NCI-H1930 (cell line): ENCODE measurements at regions not wholly inside any gene's neighbourhood (a gene's known extent, or its start where the extent isn't known, plus 50 kb on each side); places are given as distances from the start of the nearest gene placed in this dataset.

Experiments used
- DNase-seq, 2 experiments: peaks; one replicate each; lab custom pipeline; 2025; lab: John Stamatoyannopoulos, UW

DNA sequence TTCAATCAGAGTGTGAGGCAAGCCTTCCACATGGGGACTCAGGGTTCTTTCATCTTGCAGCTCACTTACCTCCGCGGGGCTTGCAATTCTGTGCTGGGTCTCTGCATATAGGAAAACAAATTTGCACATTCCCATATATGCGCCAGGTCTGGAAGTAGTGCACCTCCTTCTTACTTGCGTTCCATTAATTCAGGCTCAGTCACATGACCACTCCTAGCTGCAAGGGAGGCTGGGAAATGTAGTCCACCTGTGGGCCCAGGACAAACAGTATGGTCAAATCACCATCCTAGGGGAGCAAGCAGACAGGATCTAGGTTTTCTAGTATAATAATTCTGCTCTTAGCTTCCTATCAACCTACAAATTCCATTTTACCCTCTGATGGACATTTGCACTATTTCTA lies 160.4 kb downstream of the AACS start:
- DNase-seq, result no peak

DNA sequence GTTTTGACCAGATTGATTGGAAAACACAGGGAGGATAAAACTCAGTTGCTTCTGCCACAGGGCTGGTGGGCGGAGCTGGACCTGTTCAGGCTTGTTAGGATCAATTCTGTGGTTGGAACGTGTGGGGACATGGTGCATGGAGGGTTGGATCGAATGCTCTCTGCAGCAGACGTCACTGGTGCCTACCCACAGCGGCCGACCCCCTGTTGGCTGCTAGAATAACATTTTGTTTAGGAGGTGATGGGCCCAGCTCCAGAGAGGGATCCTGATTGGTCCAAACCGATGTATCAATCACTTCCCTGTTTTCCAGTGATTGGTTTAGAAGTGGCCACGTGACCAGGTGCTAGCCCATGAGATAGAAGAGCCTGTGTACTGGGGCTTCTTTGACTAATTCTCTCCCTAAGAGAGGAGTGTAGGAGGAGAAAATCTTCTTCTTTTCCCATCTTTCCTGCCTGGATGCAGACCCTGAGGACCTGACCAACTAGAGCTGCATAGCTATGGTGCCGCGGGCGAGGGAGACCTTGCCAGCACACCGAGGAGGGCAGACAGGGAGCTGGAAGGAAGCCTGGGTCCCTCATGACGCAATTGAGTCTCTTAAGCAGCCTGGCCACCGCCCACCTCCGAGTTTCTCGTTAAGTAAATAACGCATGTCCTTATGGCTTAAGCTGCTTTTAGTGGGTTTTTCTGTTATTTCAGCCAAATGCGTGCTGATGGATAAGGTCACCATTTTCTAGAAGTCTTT lies 163.5 kb downstream of the AACS start:
- no peak for DNase-seq

DNA sequence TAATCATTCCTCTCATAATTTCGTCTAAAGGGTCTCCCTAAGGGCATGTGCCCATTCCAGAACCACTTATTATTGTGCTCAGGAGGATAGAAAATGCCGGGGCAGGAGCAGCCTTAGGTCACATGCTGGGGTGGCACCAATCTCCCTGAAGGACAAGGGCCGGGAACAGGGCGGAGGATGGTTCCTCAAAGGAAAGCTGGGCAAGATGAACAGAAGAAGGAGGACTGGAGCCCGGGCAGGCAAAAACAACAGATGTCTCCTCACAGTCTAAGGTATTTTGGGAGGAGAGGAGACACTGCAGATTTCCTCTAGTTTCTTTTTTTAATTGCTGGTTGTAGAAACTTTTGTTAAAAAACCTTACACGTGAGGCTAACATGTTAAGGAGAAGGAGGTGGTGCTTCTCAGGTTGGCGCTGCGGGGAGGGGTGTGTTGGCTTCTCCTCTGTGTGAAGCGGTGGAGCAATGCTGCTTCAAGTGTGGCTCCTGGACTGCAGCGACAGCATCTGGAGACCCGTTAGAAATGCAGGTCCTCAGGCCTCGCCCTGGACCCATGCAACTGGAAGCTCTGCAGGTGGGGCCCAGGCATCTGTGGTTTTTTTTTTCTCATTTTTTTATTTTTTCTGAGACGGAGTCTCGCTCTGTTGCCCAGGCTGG lies 164.8 kb downstream of the AACS start:
- no peak for DNase-seq

DNA sequence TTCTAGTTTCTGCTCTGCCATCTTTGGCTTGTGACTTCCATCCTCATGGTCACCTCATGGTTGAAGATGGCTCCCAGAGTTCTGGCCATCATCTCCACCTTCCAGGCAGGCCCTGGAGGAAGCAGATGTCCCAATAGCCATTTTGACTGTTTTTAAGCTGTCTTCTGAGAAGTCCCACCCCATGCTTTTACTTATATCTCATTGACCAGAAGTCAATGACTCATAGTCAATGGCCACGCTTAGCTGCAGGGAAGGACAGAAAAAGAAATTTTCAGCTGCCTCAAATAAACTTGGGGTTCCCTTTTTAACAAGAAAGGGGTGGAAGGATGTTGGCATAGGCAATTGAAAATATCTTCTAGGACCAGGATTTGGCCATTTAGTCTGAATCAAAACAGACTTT lies 168.1 kb downstream of the AACS start:
- no peak for DNase-seq

DNA sequence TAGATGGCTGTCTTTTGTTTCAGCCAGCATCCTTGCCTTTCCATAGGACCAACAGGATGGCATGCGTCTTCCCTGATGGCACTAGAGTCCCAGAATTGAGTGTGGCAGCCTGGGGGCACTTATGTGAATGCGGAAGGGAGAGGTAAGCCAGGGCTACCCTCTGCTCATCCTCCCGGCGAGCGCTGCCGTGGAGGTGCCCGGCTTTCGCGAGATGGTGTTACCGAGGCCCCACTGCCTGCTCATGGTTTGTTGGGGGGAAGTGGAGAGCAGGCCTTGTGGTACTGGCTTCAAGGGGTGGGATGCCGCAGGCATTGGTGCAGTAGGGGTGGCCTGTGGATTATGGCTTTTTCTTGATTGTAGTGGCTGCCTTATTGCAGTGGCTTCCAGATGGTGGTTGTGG lies 174.3 kb downstream of the AACS start:
- no peak for DNase-seq

DNA sequence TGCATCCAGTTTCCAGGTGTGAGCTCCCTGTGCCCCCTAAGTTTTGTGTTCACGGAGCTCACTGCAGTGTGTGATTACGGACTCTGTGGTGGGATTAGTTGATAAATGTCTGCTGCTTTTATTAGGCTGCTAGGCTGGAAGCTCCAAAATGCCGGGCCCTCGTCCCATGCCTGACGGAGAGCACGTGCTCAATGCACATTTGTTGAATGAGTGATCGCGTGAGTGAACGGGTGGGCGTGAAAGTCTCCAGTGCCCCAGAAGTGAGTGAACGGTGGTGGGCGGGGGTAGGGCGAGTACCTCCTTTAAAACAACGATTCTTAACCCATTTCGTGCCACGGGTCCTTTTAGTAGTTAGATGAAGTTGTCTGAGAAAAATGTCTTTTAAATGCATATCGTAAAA lies 175.5 kb downstream of the AACS start:
- DNase-seq, result no peak

DNA sequence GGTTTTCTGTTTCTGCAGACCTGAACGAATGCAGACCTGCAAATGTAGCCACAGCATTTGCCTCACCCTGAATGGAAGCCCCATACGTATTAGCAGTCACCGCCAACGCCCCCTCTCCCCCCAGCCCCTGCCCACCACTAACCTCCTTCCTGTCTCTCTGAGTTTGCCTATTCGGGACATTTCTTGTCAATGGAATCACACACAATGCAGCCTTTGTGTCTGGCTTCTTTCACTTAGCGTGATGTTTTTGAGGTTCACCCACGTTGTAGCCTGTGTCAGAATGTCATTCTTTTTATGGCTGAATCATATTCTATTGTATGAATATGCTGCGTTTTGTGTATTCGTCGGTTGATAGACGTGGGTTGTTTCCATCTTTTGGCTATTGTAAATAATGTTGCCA lies 178.6 kb downstream of the AACS start:
- DNase-seq, result no peak

DNA sequence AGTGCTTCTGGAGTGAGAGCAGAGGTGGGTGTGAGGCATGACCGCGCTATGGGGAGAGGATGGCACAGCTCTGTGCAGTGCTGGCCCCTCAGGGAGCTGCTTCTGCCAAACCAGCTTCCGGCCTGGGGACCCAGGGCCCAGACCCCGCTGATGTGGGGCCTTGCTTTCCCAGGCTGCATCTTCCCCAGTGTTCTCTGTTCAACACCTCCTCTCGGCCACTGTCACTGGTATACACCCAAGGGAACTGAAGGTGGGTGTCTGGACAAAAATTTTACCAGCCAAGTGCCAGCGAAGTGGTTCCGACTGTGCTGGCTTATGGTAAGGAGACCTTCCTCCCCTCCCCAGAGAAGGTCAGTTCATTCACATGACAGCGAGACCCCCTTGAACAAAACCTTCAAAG lies 179.1 kb downstream of the AACS start:
- no peak for DNase-seq

DNA sequence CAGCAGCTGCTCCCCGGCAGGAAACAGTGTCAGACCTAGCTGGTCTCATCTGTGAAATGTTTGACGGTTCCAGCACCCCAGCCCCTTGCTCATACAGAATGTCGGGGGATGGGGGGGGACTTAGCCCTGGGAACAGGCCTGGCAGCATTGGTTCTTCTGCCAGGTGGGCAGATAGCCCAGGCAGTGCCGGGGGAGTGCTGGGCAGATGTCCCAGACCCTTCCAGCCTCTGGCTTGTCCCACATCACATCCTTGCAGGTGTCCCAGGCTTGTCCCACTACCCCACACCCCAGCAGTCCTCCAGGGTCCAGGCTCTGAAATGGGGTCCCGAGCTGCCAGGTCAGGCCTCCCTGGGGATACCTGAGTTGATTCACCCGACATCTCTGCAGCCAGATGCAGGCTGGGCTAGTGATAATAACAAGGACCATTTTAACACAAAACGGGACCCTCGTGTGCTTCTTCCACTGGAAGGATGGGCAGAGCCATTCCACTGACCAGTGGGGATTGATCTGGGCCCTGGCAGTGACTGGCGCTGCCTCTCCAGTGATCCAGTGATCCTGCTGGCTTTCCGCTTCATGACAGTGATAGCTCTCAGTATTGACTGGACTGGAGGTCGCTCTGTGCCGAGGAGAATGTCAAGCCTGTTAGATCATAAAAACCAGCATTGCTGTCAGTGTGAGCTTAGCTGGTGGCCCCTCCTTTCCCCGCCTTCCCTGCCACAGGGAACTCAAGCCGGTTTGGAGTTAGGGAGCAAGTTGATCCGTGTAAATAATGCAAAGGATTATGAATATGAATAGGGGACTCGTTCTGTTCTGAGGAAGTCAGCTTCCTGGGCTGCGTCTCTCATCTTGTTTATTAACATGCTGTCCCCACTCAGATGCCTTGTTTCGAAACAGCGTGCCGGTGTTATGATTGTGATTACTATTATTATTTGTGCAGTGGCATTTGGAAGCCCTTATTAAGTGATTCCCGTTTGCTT lies 180.6 kb downstream of the AACS start:
- no peak for DNase-seq

DNA sequence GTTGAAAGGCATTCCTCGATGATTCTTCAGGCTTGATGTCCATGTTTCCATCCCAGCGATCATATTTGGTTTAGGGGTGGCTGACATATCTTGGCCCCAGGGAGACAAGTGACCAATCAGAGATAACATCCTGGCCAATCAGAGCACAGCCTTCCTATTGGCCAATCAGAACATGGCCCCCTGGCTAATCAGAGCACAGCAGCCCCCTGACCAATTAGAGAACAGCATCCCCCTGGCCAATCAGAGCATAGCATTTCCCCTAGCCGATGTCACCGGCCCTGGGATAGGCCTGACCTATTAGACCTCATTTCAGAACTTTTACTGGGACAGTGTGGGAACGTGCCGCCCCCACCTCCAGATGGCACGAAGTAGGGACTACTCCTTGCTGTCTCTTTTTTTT lies 182.2 kb downstream of the AACS start:
- no peak for DNase-seq

DNA sequence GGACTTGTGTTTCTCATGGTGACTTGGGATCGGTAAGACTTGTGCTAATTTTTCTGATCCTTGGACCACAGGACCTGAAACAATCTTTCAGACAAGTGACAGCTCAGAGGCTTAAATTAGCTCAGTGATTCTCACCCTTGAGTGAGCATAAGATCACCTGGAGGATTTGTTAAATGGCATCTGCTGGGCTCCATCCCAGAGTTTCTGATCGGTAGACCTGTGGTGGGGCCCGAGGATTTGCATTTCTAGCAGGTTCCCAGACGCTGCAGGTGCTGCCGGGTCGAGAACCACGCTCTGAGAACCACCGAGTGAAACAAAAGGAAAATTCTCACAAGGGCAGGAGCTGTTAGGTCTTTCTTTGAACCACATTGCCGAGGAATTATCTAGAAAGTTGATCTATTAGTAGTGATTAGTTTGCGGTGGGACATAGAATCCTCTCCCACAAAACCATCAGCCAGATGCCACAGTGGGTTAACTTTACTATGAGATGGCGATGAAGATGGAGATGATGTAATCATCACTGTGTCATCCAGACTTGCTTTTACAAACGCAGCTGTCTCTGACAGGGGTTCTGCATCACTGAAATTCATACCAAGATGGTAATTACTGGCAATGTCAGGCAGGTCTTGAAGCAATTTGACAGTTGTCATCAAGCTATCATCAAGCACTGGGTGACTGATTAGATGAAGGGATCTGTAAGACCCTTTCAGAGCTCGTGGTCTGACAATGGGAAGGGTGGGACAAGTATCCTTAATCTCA lies 184.0 kb downstream of the AACS start:
- no peak for DNase-seq

DNA sequence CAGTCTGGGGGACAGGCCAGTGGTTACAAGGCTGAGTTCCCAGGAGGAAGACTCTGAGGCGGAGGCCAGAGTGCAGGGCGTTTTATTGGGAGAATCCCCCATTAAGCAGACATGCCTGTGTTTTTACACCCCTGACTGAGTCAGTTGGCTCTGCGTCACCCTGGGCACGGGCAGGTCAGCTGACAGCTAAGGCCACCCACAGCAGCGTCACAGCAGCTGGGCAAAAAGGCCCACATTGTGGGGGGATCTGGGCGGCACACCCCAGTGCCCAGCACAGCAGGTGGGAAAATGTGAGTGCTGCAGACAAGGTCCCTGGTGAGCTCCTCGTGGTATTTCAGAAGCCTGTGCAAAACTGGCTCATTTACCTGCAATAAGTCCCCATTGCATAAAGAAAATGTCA lies 184.7 kb downstream of the AACS start:
- DNase-seq, result no peak

DNA sequence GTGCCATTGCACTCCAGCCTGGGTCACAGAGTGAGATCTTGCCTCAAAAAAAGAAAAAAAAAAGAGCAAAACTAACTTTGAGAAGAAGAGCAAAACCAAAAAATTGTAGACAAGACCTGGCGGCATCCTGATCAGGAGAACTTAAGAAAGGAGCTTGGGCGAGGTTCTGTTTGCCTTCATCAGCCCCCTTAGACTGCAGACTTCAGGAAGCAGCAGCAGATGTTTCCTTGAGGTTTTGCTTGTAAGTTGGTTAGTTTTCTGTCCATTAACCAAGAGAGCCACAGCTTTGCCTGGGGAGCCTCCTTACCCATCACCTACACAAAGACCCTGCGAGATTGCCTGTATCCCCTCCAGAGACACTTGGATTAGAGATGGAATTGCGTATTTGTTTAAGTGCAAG lies 189.0 kb downstream of the AACS start:
- DNase-seq, result no peak

DNA sequence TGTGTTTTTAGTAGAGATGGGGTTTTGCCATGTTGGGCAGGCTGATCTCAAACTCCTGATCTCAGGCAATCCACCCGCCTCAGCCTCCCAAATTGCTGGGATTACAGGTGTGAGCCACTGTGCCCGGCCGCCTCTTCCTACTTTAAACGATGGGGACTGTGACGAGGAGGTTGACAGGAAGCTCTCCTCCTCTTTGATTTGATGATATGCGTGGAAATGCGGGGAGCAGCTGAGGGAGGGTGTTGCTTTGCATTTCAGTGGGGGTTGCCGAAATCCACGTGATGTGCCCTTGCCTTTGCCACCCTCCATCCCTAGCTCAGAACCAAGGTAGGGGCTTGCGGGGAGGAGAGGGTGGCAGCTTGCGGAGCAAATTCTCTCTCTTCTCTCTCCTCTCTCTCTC lies 189.6 kb downstream of the AACS start:
- no peak for DNase-seq

DNA sequence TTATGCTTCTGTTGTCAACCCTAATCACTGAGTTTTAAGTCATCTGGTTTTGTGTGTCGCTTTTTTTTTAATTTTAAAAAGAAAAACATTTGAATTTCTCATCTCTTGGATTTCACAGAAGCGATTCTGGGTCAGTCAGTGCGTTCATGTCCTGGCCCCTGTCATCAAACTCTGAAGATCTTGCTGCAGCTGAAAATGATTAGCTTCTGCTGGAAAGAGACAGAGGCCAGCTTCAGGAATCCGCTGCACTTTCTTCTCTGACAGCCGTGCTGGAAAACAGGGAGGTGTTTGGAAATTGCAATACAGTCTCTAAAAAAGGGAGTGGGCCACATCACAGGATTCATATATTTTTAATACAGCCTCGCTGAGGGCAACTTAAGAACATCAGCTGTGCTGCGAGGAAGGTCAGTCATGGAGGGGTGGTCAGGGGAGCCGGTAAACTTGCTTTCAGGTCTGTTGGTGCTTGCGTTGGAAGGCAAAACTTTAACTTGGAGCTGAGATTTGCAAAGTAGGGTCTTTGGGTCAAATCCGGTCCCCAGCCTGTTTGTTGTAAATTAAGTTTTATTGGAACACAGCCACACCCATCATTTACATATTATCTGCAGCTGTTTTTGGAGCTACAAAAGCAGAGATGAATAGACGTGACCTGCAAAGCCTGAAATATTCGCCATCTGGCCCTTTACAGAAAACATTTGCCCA lies 190.8 kb downstream of the AACS start:
- DNase-seq, result no peak

DNA sequence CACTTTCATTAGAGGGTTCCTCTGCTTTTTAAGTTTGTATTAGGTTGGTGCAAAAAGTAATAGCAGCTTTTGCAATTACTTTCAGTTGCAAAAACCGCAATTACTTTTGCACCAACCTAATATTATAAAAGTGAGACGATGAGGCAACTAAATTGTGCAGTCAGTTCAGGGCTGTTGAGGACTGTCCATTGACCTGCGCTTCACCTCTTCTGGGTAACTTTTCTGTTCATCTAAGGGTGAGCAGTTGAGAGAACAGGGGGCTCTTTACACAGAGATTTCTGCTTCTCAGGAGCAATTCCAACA lies 191.3 kb downstream of the AACS start:
- DNase-seq, result no peak

DNA sequence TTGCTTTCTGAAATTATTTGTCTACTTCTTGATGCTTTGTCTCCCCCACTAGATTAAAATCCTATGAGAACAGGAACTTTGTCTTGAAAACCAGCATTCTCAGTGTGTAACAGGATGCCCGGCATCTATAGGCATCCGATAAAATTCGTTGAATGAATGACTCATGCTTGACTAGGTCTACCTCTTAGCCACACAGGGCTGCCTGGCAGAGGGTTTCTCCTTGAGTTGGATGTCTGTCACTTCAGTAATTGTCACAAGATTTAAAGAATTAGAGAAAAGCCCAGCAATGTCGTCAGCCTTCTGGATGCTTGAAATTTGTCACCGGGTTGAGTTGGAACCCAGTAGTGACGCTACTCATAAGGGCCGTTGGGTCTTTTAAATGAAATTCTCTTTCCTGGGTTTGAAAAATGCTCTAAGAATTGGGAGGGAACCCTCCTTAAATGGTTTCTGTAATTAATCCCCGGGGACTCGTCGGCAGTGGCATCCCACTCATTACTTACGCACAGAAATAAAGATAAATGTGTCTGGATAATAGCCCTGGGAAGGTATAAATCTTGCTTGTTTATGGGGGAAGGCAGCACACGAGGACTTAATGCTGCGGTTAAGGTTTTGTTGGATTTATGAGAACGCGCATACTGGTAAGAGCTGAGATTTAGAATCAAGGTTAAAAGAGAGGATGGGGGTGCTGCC lies 194.1 kb downstream of the AACS start:
- no peak for DNase-seq

DNA sequence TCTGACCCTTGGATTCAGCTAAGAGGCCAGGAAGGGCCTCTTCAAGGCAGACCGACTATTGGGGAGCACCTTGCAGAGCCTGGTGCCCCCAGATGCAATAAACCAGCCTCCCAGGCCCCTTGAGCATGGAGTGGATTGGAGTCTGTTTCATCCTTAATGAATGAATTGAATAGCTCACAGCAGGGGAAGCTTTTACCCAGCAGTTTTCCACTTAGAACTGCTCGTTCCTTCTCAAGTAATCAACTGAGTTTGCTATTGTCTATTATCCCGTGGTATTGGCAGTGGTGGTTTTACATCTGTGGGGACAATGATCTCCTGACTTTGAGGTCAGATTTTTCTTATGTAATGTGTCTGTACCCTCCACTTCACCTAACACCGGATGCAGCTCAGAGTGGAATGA lies 197.6 kb downstream of the AACS start:
- DNase-seq, result no peak

DNA sequence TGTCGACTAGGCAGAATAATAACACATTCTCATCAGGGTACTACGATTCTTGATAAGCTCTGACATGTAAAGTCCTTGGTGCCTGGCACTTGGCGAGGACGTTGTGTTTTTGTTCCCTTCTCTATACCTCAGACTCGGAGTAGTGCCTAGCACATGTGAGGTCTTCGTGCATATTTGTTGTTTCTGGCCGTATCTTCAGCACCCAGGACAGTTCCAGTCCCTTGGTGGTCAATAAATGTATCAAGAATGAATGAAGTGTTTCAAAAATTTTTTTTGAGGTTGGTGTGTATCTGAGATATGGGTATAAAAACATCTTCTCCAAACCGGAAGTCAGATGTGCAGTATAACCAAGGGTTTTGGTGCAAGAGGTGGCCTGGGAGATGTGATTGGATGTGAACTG lies 198.2 kb downstream of the AACS start:
- DNase-seq, result no peak

DNA sequence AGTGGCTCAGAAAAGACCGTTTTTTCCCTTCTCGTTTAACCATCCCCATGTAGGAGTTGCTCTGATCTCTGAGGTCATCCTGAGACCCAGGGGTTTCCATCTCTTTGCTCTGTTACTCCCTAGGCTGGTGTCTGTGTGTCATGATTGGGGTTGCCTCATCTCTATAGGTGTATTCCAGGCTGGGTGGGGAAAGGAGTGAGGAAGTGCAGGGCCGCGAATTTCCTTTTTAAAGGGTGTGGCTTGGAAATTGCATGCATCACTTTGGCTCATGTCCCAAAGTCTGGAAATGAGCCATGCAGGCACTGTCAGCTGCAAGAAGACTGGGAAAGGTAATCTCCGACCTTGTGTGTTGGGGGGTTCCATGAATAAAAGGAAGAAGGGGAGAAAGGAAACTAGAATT lies 201.9 kb downstream of the AACS start:
- DNase-seq, result no peak

DNA sequence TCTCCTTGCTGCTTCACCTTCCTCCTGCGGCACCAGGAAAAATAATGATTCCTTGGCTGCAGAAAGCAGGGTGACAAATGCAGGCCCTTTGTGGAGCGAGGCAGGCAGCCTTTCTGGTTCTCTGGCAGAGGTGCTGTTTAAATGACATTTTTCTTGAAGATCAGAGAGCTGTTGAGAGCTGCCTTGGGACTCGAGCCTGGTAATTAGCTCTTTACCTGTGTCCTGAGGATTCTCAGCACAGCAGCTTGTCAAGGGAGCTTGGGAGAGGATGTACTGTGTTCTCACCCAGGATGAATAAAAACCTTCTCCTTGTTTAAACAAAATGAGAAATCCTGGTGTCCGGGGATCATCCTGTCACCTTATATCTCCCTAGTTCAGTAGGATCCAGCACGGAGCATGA lies 204.0 kb downstream of the AACS start:
- DNase-seq, result no peak
